Right lobe of liver (tissue), 6 donors: ENCODE measurements at regions not wholly inside any gene's neighbourhood (a gene's known extent, or its start where the extent isn't known, plus 50 kb on each side); places are given as distances from the start of the nearest gene placed in this dataset.

Experiments
- ATAC-seq, 4 donors: fragments of 200-7000 bp; cut with Tn5 transposase; one replicate each; pipeline ENCODE4 v1.9.1; 2020; ENCODE audit warnings: mild to moderate bottlenecking in 4 of 4, moderate library complexity in 4 of 4
- DNase-seq, 3 donors: peaks; one replicate each; pipeline ENCODE4 v3.0.0-alpha.2; 2020
- H3K27ac ChIP-seq, 3 donors: fragments of 200-600 bp; one replicate each; pipeline ENCODE4 v1.8.0; 2022
- H3K27me3 ChIP-seq, 2 donors: fragments of 200-600 bp; one replicate each; pipeline ENCODE4 v1.8.0; 2022
- H3K36me3 ChIP-seq, 4 donors: fragments of 200-600 bp; sonication (generic) in 1 of 4; one replicate each; pipeline versions ENCODE4 v1.5.1 to v1.8.0; 2017 to 2022; ENCODE audit warnings: control low read depth in 1 of 4
- H3K4me1 ChIP-seq, 4 donors: fragments of 200-600 bp; sonication (generic) in 1 of 4; one replicate each; pipeline versions ENCODE4 v1.5.1 to v1.8.0; 2017 to 2022; ENCODE audit warnings: control low read depth in 1 of 4
- H3K4me3 ChIP-seq, 3 donors: fragments of 200-600 bp; one replicate each; pipeline ENCODE4 v1.8.0; 2022
- H3K9me3 ChIP-seq, 4 donors: fragments of 200-600 bp; sonication (generic) in 1 of 4; one replicate each; pipeline versions ENCODE4 v1.5.1 to v1.8.0; 2017 to 2022; ENCODE audit warnings: control low read depth in 1 of 4
- POLR2A ChIP-seq: fragments of 450-650 bp; IDR thresholded peaks from one replicate; pipeline ENCODE4 v1.6.1; 2017; ENCODE audit warnings: antibody characterized with exemption, mild to moderate bottlenecking
- WGBS: methylation state at CpG from one replicate; pipeline ENCODE4 v1.1.6; 2018; ENCODE audit warnings: low coverage, low lambda C conversion rate; ENCODE audit not compliant: insufficient coverage; ENCODE audit errors: missing lambda C conversion rate; 5-methylcytosine and 5-hydroxymethylcytosine counted together
- intact Hi-C, 2 donors: fragments of 100-400 bp; cut with DNase I; formaldehyde crosslinking; loops; one replicate each; pipeline versions ENCODE4 v1.11.2 to v1.14.1; 2022
- TF ChIP-seq, protein P1 (sequence below), 4 donors: fragments of 200-600 bp in 3 of 4; fragments of 450-650 bp in 1 of 4; IDR thresholded peaks; one replicate each; pipeline versions ENCODE4 v1.5.1 to v1.8.0; 2016 to 2022; ENCODE audit warnings: antibody characterized with exemption in 4 of 4, mild to moderate bottlenecking in 2 of 4
- donor health status: DM: no; HTN: yes; CAD: no.
- donor health status: DM: no; HTN: no; CAD: no.
- donor health status: DM: no; HTN: no; CAD: no.
- donor health status: DM: no; HTN: yes; CAD: no.
- donor health status: DM: no; HTN: yes; CAD: no.

DNA sequence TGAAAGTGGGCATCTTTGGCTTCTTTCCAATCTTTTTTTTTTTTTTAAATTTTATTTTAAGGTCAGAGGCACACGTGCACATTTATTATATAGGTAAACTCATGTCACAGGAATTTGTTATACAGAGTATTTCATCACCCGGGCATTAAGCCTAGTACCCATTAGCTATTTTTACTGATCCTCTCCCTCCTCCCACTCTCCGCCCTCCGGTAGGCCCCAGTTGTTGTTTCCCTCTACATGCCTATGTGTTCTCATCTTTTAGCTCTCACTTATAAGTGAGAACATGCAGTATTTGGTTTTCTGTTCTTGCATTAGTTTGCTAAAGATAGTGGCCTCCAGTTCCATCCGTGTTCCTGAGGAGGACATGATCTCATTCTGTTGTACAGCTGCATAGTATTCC is 108.5 kb downstream of the CYB561 start:
- Histone ChIP-seq H3K27ac (no peak overlapping the region), H3K27me3 (no peaks in the 10 kb centered on the region), H3K9me3 (no peaks in the 10 kb centered on the region), H3K4me3 (no peak overlapping the region), H3K36me3 (no peaks in the 10 kb centered on the region), H3K4me1 (no peaks in the 10 kb centered on the region)
- ATAC-seq: no peak
- no peak for DNase-seq
- TF ChIP-seq POLR2A: no peak
- TF ChIP-seq, protein P1, sequence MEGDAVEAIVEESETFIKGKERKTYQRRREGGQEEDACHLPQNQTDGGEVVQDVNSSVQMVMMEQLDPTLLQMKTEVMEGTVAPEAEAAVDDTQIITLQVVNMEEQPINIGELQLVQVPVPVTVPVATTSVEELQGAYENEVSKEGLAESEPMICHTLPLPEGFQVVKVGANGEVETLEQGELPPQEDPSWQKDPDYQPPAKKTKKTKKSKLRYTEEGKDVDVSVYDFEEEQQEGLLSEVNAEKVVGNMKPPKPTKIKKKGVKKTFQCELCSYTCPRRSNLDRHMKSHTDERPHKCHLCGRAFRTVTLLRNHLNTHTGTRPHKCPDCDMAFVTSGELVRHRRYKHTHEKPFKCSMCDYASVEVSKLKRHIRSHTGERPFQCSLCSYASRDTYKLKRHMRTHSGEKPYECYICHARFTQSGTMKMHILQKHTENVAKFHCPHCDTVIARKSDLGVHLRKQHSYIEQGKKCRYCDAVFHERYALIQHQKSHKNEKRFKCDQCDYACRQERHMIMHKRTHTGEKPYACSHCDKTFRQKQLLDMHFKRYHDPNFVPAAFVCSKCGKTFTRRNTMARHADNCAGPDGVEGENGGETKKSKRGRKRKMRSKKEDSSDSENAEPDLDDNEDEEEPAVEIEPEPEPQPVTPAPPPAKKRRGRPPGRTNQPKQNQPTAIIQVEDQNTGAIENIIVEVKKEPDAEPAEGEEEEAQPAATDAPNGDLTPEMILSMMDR (IDR thresholded peaks at IDR 0.05): no peak
- WGBS: 71% methylated on average over 5 of the region's 5 CpGs
- intact Hi-C loops: no loop called here

DNA sequence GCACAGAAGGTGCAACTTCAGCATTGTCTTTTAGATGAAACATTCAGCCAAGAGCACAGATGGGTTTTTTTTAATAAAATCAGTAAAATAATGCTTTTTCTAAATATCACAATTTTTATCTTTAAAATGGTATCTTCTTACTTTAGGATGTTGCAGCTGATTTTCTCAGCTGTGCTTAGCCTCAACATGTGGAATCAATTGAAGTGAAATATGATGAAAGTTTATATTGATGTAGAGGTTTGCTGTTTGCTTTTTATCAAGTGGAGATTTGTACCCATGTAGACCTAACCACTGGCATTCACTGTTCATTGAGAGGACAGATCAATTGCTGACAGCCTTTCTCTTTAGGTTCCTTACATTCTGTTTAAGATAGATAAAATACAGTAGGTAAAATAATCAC is 107.8 kb downstream of the CYB561 start:
- no peaks in the 10 kb centered on the region for H3K27me3 ChIP-seq
- H3K4me1 ChIP-seq: no peaks in the 10 kb centered on the region
- DNase-seq (no peak), ATAC-seq (no peak)
- no peaks in the 10 kb centered on the region for H3K36me3 ChIP-seq
- intact Hi-C loops: no loop called here
- no peaks in the 10 kb centered on the region for H3K9me3 ChIP-seq
- no peak overlapping the region for H3K27ac ChIP-seq
- TF ChIP-seq POLR2A: no peak
- TF ChIP-seq, protein P1 (IDR thresholded peaks at IDR 0.05): no peak
- no peak overlapping the region for H3K4me3 ChIP-seq

DNA sequence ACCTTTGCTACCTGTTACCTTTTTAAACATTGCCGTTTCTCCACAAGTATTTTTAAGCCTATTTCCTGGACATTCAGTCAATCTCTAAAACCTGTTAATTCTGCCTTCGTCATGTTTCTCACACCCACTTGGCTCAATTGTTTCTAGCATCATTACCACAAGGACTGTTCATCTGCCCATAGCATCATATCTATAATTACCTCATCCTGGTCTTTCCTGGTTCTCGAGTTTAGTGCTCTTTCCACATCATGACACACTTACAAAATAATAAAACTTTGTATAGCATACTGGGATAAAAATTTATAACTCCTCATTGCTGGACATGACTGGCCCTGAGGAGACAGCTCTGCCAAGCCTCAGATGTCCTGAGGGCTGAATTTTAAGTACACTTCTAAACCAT is 104.8 kb downstream of the CYB561 start:
- H3K4me3 ChIP-seq: no peak overlapping the region
- no peak for ATAC-seq
- intact Hi-C loops: no loop called here
- H3K9me3 ChIP-seq: no peaks in the 10 kb centered on the region
- H3K27ac ChIP-seq: no peak overlapping the region
- no peak for DNase-seq
- 78% methylated on average over 3 of the region's 3 CpGs for WGBS
- no peaks in the 10 kb centered on the region for H3K36me3 ChIP-seq
- no peaks in the 10 kb centered on the region for H3K4me1 ChIP-seq
- TF ChIP-seq POLR2A: no peak
- no peaks in the 10 kb centered on the region for H3K27me3 ChIP-seq

DNA sequence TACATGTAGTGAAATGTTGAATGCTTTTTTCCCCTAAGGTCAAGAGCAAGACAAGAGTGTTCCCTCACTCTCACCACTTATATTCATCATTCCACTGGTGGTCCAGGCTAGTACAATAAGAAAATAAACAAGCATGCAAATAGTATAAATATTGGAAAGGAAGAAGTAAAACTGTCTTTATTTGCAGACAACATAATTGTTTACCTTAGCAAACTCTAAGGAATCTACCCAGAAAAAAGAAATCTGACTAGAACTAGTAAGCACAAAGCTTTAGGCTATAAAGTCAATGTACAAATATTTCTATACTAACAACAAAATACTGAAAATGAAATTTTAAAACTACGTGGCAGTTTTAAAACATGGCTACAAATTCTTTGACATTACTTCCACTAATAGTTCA is 101.7 kb downstream of the CYB561 start:
- no peaks in the 10 kb centered on the region for H3K27me3 ChIP-seq
- TF ChIP-seq, protein P1 (IDR thresholded peaks at IDR 0.05): no peak
- no peak for TF ChIP-seq POLR2A
- no peak for ATAC-seq
- 67% methylated on average over 1 of the region's 1 CpG for WGBS
- no peaks in the 10 kb centered on the region for H3K36me3 ChIP-seq
- H3K4me3 ChIP-seq: no peak overlapping the region
- DNase-seq: no peak
- H3K9me3 ChIP-seq: no peaks in the 10 kb centered on the region
- no peak overlapping the region for H3K27ac ChIP-seq
- intact Hi-C loops: no loop called here
- peaks cover 0 to 2% (median 0%) of the 10 kb centered on the region in 4 donors for H3K4me1 ChIP-seq

DNA sequence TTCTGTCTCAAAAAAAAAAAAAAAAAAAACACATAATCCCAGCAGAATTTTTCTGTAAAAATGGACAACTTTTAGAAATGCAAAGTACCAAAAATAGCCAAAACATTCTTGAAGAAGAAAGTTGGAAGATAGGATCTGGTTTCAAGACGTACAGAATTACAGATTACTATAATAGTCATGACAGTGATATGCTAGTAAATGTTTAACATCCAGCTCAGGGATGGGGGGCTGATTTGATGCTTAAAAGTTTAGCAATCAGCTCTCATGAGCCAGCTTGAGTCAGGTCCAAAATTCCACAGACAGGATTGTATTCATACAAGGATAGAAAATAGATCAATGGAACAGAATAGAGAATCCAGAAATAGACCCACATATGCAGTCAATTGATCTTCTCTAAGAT is 100.5 kb downstream of the CYB561 start:
- H3K27me3 ChIP-seq: no peaks in the 10 kb centered on the region
- H3K4me1 ChIP-seq: peaks cover 0 to 9% (median 2%) of the 10 kb centered on the region in 4 donors
- intact Hi-C loops: no loop called here
- DNase-seq (no peak), ATAC-seq (peak; percentile 75 to 84 (median 80))
- H3K36me3 ChIP-seq: no peaks in the 10 kb centered on the region
- H3K9me3 ChIP-seq: no peaks in the 10 kb centered on the region
- no peak overlapping the region for H3K27ac ChIP-seq
- no peak for TF ChIP-seq POLR2A
- TF ChIP-seq, protein P1 (IDR thresholded peaks at IDR 0.05): no peak
- no peak overlapping the region for H3K4me3 ChIP-seq
- 14% methylated on average over 1 of the region's 1 CpG for WGBS
